B cell (primary cell): ENCODE measurements at regions not wholly inside any gene's neighbourhood (a gene's known extent, or its start where the extent isn't known, plus 50 kb on each side); places are given as distances from the start of the nearest gene placed in this dataset.

Experiments used
- CTCF ChIP-seq: fragments of 200-600 bp; IDR thresholded peaks from one replicate; pipeline ENCODE4 v1.8.0; 2022; ENCODE audit warnings: antibody characterized with exemption, mild to moderate bottlenecking
- EZH2 ChIP-seq: IDR thresholded peaks from 2 replicates; pipeline ENCODE4 v1.6.1; 2012; ENCODE audit warnings: borderline replicate concordance, low read depth, mild to moderate bottlenecking, moderate library complexity, low read length; ENCODE audit not compliant: insufficient read depth, poor library complexity, severe bottlenecking

- TF ChIP-seq CTCF (no peak), EZH2 (no peak)
Measured at GRCh38 chr4:53951414-53951813, 113.0 kb downstream of the CHIC2 start.
